ENCODE measurements at regions not wholly inside any gene's neighbourhood (a gene's known extent, or its start where the extent isn't known, plus 50 kb on each side); places are given as distances from the start of the nearest gene placed in this dataset.
"Not testable (repeated sequence)": the region's sequence is repeated elsewhere in the genome, so short reads cannot be mapped to it uniquely, and the experiment has no call there.

- no peak overlapping the region for H3K4me3 ChIP-seq (replicated peaks; ENCODE audit: insufficient read depth, low read length)
- TF ChIP-seq CTCF (IDR thresholded peaks at IDR 0.05; ENCODE audit: insufficient read depth, low read length) (no peak), SPI1 (IDR thresholded peaks at IDR 0.05; ENCODE audit: borderline replicate concordance, low read depth) (no peak), REST (IDR thresholded peaks at IDR 0.05; ENCODE audit: insufficient replicate concordance, low read depth) (no peak), GABPA (IDR thresholded peaks at IDR 0.05; ENCODE audit: low read depth) (no peak), POLR2AphosphoS5 (IDR thresholded peaks at IDR 0.05; ENCODE audit: low read depth) (no peak)
- H3K27me3 ChIP-seq (ENCODE audit: insufficient read depth, poor library complexity, severe bottlenecking) = peaks cover 3% of the 10 kb centered on the region
- no peak overlapping the region for H3K27ac ChIP-seq (replicated peaks)
- no peak for DNase-seq (ENCODE audit: low read depth in 1 of 2, low spot score in 1 of 2)
Observed at GRCh38 chr14:106013879-106014376, 487.5 kb downstream of the TMEM121 start.

GRCh38 chr14:106017952-106018351 lies 491.6 kb downstream of the TMEM121 start:
- not testable (repeated sequence) for DNase-seq (ENCODE audit: low read depth in 1 of 2, low spot score in 1 of 2); H3K4me3 ChIP-seq (replicated peaks; ENCODE audit: insufficient read depth, low read length); H3K27ac ChIP-seq (replicated peaks); H3K27me3 ChIP-seq (ENCODE audit: insufficient read depth, poor library complexity, severe bottlenecking)

- Histone ChIP-seq H3K27ac (replicated peaks) (no peak overlapping the region), H3K27me3 (ENCODE audit: insufficient read depth, poor library complexity, severe bottlenecking) (peaks cover 3% of the 10 kb centered on the region), H3K4me3 (replicated peaks; ENCODE audit: insufficient read depth, low read length) (no peak overlapping the region)
- no peak for TF ChIP-seq GABPA (IDR thresholded peaks at IDR 0.05; ENCODE audit: low read depth)
- no peak for TF ChIP-seq POLR2AphosphoS5 (IDR thresholded peaks at IDR 0.05; ENCODE audit: low read depth)
- TF ChIP-seq REST (IDR thresholded peaks at IDR 0.05; ENCODE audit: insufficient replicate concordance, low read depth) = no peak
- no peak for TF ChIP-seq CTCF (IDR thresholded peaks at IDR 0.05; ENCODE audit: insufficient read depth, low read length)
- no peak for TF ChIP-seq SPI1 (IDR thresholded peaks at IDR 0.05; ENCODE audit: borderline replicate concordance, low read depth)
- no peak for DNase-seq (ENCODE audit: low read depth in 1 of 2, low spot score in 1 of 2)
Observed at GRCh38 chr14:106021832-106022231, 495.4 kb downstream of the TMEM121 start.

- DNase-seq (ENCODE audit: low read depth in 1 of 2, low spot score in 1 of 2); H3K27ac ChIP-seq (replicated peaks); H3K4me3 ChIP-seq (replicated peaks; ENCODE audit: insufficient read depth, low read length); H3K27me3 ChIP-seq (ENCODE audit: insufficient read depth, poor library complexity, severe bottlenecking): not testable (repeated sequence)
Observed at GRCh38 chr14:106022648-106023047, 496.3 kb downstream of the TMEM121 start.

- Histone ChIP-seq H3K4me3 (replicated peaks; ENCODE audit: insufficient read depth, low read length) (no peak overlapping the region), H3K27ac (replicated peaks) (no peak overlapping the region), H3K27me3 (ENCODE audit: insufficient read depth, poor library complexity, severe bottlenecking) (no peaks in the 10 kb centered on the region)
- no peak for DNase-seq (ENCODE audit: low read depth in 1 of 2, low spot score in 1 of 2)
- TF ChIP-seq GABPA (IDR thresholded peaks at IDR 0.05; ENCODE audit: low read depth) (no peak), CTCF (IDR thresholded peaks at IDR 0.05; ENCODE audit: insufficient read depth, low read length) (no peak), POLR2AphosphoS5 (IDR thresholded peaks at IDR 0.05; ENCODE audit: low read depth) (no peak), SPI1 (IDR thresholded peaks at IDR 0.05; ENCODE audit: borderline replicate concordance, low read depth) (no peak), REST (IDR thresholded peaks at IDR 0.05; ENCODE audit: insufficient replicate concordance, low read depth) (no peak)
Observed at GRCh38 chr14:106023411-106023810, 497.0 kb downstream of the TMEM121 start.
